Smooth muscle cell (in vitro differentiated cells): ENCODE measurements at regions not wholly inside any gene's neighbourhood (a gene's known extent, or its start where the extent isn't known, plus 50 kb on each side); places are given as distances from the start of the nearest gene placed in this dataset.

ENCODE experiments used
- DNase-seq: peaks from one replicate; lab custom pipeline; 2025; ENCODE audit not compliant: unreplicated experiment; lab: John Stamatoyannopoulos, UW
- H2AFZ ChIP-seq: fragments of 200-600 bp; sonication (generic); 2 replicates; pipeline ENCODE4 v1.6.0; 2016; ENCODE audit warnings: antibody characterized with exemption, low read depth, mild to moderate bottlenecking
- H3F3A ChIP-seq: fragments of 200-600 bp; sonication (generic); 2 replicates; pipeline ENCODE4 v1.6.0; 2017; ENCODE audit warnings: antibody characterized with exemption, low read depth
- H3K27ac ChIP-seq: fragments of 200-600 bp; sonication (generic); 2 replicates; pipeline ENCODE4 v1.5.1; 2016; ENCODE audit warnings: low read depth, mild to moderate bottlenecking
- H3K27me3 ChIP-seq: fragments of 200-600 bp; sonication (generic); 2 replicates; pipeline ENCODE4 v1.6.1; 2016; ENCODE audit warnings: low read depth, mild to moderate bottlenecking
- H3K36me3 ChIP-seq: fragments of 200-600 bp; sonication (generic); 2 replicates; pipeline ENCODE4 v1.5.1; 2016; ENCODE audit warnings: low read depth
- H3K4me1 ChIP-seq: fragments of 200-600 bp; sonication (generic); 2 replicates; pipeline ENCODE4 v1.5.1; 2016; ENCODE audit warnings: low read depth
- H3K4me2 ChIP-seq: fragments of 200-600 bp; sonication (generic); 2 replicates; pipeline ENCODE4 v1.6.0; 2016; ENCODE audit warnings: mild to moderate bottlenecking
- H3K4me3 ChIP-seq: fragments of 200-600 bp; sonication (generic); 2 replicates; pipeline ENCODE4 v1.5.1; 2016; ENCODE audit warnings: mild to moderate bottlenecking
- H3K79me2 ChIP-seq: fragments of 200-600 bp; sonication (generic); 2 replicates; pipeline ENCODE4 v1.6.0; 2016; ENCODE audit warnings: low read depth, mild to moderate bottlenecking
- H3K9ac ChIP-seq: fragments of 200-600 bp; sonication (generic); 2 replicates; pipeline ENCODE4 v1.6.0; 2016; ENCODE audit warnings: low read depth
- H3K9me3 ChIP-seq: fragments of 200-600 bp; sonication (generic); replicated peaks from 2 replicates; pipeline ENCODE4 v1.5.1; 2016; ENCODE audit warnings: low read depth
- H4K20me1 ChIP-seq: fragments of 200-600 bp; sonication (generic); 2 replicates; pipeline ENCODE4 v1.6.0; 2016; ENCODE audit warnings: low read depth
- WGBS: methylation state at CpG from one replicate; pipeline ENCODE4 v1.1.7; 2016; ENCODE audit warnings: low lambda C conversion rate; 5-methylcytosine and 5-hydroxymethylcytosine counted together
- TF ChIP-seq, protein P1 (sequence below): fragments of 200-600 bp; sonication (generic); IDR thresholded peaks from 2 replicates; pipeline ENCODE4 v1.5.1; 2017; ENCODE audit warnings: borderline replicate concordance, mild to moderate bottlenecking, antibody characterized with exemption; ENCODE audit not compliant: insufficient read depth, poor library complexity, severe bottlenecking

DNA sequence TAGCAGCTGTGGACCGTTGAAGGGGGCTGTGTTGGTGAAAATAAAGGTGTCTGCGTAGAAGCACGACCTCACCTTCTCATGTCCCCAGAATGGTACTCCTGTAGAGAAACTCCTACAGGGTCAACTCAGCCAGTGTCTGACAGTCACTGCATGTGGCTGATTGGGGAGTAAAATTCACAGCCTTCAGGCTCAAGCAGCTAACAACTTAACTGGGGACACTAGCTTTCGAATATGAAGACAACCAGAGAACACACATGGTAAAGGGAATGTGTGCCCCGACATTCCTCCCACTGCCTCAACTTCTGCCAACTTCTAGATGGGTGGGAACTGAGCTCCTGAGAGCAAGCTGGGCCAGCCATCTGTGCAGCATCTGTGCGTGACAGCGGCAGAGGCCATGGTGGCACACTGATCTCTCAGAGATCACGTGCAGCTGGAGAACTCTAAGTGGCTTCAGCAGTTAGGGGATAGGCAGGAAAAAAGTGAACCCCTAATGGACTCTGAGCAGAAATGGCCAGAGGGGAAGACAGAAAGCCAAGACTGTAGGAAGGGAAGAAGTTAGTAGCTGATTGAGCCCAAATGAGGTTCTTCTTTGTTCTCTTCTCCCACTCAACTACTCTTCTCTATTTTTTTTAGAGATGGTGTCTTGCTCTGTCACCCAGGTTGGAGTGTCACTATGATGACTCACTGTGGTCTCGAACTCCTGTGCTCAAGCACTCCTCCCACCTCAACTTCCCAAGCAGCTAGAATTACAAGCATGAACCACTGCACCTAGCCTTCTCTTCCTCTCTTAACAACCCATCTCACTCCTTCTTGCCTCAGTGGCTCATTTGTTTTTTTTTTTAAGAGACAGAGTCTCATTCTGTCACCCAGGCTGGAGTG lies 280.8 kb downstream of the ZEB1 start:
- Histone ChIP-seq H3K27me3 (no peaks in the 10 kb centered on the region), H3K27ac (no peak overlapping the region), H4K20me1 (no peaks in the 10 kb centered on the region), H3K4me2 (no peak overlapping the region), H3K4me3 (no peak overlapping the region), H3K9ac (no peak overlapping the region), H2AFZ (no peak overlapping the region), H3K9me3 (no peaks in the 10 kb centered on the region), H3K79me2 (no peaks in the 10 kb centered on the region), H3F3A (no peaks in the 10 kb centered on the region), H3K4me1 (no peaks in the 10 kb centered on the region), H3K36me3 (no peaks in the 10 kb centered on the region)
- no peak for DNase-seq
- 93% methylated on average over 9 of the region's 9 CpGs for WGBS
- TF ChIP-seq, protein P1, sequence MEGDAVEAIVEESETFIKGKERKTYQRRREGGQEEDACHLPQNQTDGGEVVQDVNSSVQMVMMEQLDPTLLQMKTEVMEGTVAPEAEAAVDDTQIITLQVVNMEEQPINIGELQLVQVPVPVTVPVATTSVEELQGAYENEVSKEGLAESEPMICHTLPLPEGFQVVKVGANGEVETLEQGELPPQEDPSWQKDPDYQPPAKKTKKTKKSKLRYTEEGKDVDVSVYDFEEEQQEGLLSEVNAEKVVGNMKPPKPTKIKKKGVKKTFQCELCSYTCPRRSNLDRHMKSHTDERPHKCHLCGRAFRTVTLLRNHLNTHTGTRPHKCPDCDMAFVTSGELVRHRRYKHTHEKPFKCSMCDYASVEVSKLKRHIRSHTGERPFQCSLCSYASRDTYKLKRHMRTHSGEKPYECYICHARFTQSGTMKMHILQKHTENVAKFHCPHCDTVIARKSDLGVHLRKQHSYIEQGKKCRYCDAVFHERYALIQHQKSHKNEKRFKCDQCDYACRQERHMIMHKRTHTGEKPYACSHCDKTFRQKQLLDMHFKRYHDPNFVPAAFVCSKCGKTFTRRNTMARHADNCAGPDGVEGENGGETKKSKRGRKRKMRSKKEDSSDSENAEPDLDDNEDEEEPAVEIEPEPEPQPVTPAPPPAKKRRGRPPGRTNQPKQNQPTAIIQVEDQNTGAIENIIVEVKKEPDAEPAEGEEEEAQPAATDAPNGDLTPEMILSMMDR = no peak

DNA sequence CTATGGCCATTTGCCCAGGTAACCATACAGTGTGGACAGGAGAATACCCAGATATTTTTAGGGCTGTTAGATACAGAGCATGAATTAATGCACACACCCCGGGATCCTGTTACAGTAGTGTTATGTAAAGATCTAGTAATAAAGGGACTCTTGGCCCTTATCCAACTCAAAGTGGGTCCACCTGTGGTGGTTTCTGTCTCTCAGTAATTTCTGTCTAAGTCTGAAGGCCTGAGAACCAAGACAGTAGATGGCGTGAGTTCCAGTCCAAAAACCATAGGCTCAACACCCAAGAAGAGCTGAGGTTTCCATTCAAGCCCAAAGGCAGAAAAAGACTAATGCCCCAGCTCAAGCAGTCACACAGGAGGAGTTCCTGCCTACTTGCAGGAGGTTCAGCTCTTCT lies 277.7 kb downstream of the ZEB1 start:
- Histone ChIP-seq H3K27ac (no peak overlapping the region), H2AFZ (no peak overlapping the region), H3K27me3 (no peaks in the 10 kb centered on the region), H3K36me3 (no peaks in the 10 kb centered on the region), H3K4me2 (no peak overlapping the region), H3K79me2 (no peaks in the 10 kb centered on the region), H4K20me1 (no peaks in the 10 kb centered on the region), H3F3A (no peaks in the 10 kb centered on the region), H3K9me3 (no peaks in the 10 kb centered on the region), H3K4me3 (no peak overlapping the region), H3K9ac (no peak overlapping the region), H3K4me1 (no peaks in the 10 kb centered on the region)
- no peak for DNase-seq
- TF ChIP-seq, protein P1 = no peak
- 93% methylated on average over 2 of the region's 2 CpGs for WGBS

DNA sequence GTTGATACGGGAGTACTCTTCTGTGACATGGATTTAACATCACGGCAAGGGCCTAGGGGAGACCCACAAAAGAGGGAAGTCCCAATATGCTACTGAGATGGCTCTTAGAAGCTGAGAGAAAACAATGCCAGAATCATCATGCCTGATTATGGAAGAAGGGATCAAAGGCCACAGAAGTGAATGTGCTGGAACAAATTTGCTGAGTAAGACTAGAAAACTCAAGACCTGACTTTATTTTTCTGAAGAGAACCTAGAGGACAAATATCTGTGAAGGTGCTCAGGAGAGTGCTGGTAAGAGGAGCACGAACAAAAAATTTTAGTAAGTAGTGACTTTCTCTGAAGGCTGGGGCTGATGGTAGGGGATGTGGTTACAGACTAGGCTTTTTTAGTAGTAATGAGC lies 277.0 kb downstream of the ZEB1 start:
- H3K4me3 ChIP-seq = no peak overlapping the region
- H4K20me1 ChIP-seq = no peaks in the 10 kb centered on the region
- no peaks in the 10 kb centered on the region for H3K9me3 ChIP-seq
- H3K27ac ChIP-seq = no peak overlapping the region
- no peak overlapping the region for H2AFZ ChIP-seq
- H3K9ac ChIP-seq = no peak overlapping the region
- TF ChIP-seq, protein P1 = no peak
- no peaks in the 10 kb centered on the region for H3K27me3 ChIP-seq
- H3K4me2 ChIP-seq = no peak overlapping the region
- H3K79me2 ChIP-seq = no peaks in the 10 kb centered on the region
- DNase-seq = no peak
- no peaks in the 10 kb centered on the region for H3F3A ChIP-seq
- H3K4me1 ChIP-seq = no peaks in the 10 kb centered on the region
- H3K36me3 ChIP-seq = no peaks in the 10 kb centered on the region
- 65% methylated on average over 3 of the region's 3 CpGs for WGBS
